ENCODE measurements at regions not wholly inside any gene's neighbourhood (a gene's known extent, or its start where the extent isn't known, plus 50 kb on each side); places are given as distances from the start of the nearest gene placed in this dataset.

- TF ChIP-seq REST (tag by site-specific recombination; IDR thresholded peaks at IDR 0.05) (no peak), CTCF (tag by site-specific recombination; IDR thresholded peaks at IDR 0.05) (no peak), ZNF610 (tag by site-specific recombination; IDR thresholded peaks at IDR 0.05; ENCODE audit: borderline replicate concordance) (no peak), ZNF175 (tag by site-specific recombination; IDR thresholded peaks at IDR 0.05) (no peak), SALL2 (tag by site-specific recombination; IDR thresholded peaks at IDR 0.05; ENCODE audit: borderline replicate concordance) (no peak), ZBTB1 (tag by site-specific recombination; IDR thresholded peaks at IDR 0.05) (no peak)
These were observed 105.6 kb upstream of the NXT1 start for GRCh38 chr20:23244916-23245552.
